ENCODE measurements at regions not wholly inside any gene's neighbourhood (a gene's known extent, or its start where the extent isn't known, plus 50 kb on each side); places are given as distances from the start of the nearest gene placed in this dataset.
A peak's percentile ranks its signal among the peaks of the same experiment; 100 is the strongest.

DNA sequence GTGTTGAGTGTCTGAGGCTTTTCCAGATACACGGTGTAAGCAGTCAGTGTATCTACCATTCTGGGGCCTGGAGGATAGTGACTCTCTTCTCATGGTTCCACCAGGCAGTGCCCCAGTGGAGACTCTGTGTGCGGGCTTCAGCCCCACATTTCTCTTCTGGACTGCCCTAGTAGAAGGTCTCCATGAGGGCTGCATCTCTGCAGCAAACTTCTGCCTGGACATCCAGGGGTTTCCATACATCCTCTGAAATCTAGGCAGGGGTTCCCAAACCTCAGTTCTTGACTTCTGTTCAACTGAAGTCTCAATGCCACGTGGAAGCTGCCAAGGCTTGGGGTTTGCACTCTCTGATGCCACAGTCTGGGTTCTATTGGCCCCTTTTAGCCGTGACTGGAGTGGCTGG is 256.6 kb upstream of the ITGA1 start:
- Histone ChIP-seq H3K36me3 (ENCODE audit: control insufficient read depth, insufficient read depth, low read length) (no peaks in the 10 kb centered on the region), H3K4me3 (ENCODE audit: low read length) (no peak overlapping the region), H3K27me3 (ENCODE audit: control insufficient read depth, insufficient read depth, low read length) (no peaks in the 10 kb centered on the region), H3K9me3 (replicated peaks; ENCODE audit: control insufficient read depth, low read depth, low read length) (peaks cover 11% of the 10 kb centered on the region), H3K27ac (ENCODE audit: low read length) (no peak overlapping the region), H3K4me1 (ENCODE audit: control insufficient read depth, insufficient read depth, low read length) (no peaks in the 10 kb centered on the region)
- 75% methylated on average over 2 of the region's 4 CpGs for WGBS (ENCODE audit: insufficient coverage)
- no peak for DNase-seq

DNA sequence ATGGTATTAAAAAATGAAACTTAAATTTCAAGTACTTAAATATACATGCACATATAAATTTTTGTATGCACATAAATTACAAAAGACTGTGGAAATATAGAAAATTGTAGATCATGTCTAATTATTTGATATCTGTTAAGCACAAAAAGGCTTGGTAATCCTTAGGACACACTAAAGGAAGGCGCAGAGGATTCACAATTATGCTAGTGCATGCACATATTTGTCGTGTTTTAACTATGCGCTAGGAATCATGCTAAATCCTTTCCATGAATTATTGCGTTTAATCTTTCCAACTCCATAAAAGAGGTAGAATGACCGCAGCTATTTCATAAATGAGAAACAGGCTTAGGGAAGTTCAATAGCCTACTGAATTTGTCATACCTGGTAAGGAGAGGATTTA is 244.1 kb upstream of the ITGA1 start:
- no peak overlapping the region for H3K4me3 ChIP-seq (ENCODE audit: low read length)
- 59% methylated on average over 2 of the region's 5 CpGs for WGBS (ENCODE audit: insufficient coverage)
- H3K4me1 ChIP-seq (ENCODE audit: control insufficient read depth, insufficient read depth, low read length): no peaks in the 10 kb centered on the region
- peaks cover 4% of the 10 kb centered on the region for H3K9me3 ChIP-seq (replicated peaks; ENCODE audit: control insufficient read depth, low read depth, low read length)
- no peak overlapping the region for H3K27ac ChIP-seq (ENCODE audit: low read length)
- no peak for DNase-seq
- no peaks in the 10 kb centered on the region for H3K36me3 ChIP-seq (ENCODE audit: control insufficient read depth, insufficient read depth, low read length)
- H3K27me3 ChIP-seq (ENCODE audit: control insufficient read depth, insufficient read depth, low read length): no peaks in the 10 kb centered on the region

DNA sequence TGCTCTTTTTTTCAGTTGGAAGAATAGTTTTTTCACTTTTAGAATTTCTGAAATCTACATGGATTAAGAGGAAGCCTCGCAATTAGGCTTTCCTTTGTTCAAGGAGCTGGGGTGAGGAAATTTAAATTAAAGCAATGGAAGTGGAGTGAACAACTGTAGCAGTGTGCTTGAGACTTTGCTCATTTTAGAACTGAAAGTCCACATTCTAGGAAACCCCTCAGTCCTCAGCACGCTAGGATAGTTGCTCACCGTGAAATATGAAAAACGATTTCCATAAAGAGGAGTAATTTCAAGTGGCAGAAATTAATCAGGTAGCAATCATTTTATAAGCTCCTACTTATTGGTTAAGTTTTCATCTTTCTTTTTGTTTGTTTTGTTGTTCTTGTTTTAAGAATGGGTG is 243.0 kb upstream of the ITGA1 start:
- H3K4me1 ChIP-seq (ENCODE audit: control insufficient read depth, insufficient read depth, low read length): no peaks in the 10 kb centered on the region
- H3K27ac ChIP-seq (ENCODE audit: low read length): no peak overlapping the region
- no CpG with 5 or more reads among the region's 4 CpGs for WGBS (ENCODE audit: insufficient coverage)
- H3K9me3 ChIP-seq (replicated peaks; ENCODE audit: control insufficient read depth, low read depth, low read length): peaks cover 4% of the 10 kb centered on the region
- H3K4me3 ChIP-seq (ENCODE audit: low read length): no peak overlapping the region
- H3K36me3 ChIP-seq (ENCODE audit: control insufficient read depth, insufficient read depth, low read length): no peaks in the 10 kb centered on the region
- no peak for DNase-seq
- no peaks in the 10 kb centered on the region for H3K27me3 ChIP-seq (ENCODE audit: control insufficient read depth, insufficient read depth, low read length)

DNA sequence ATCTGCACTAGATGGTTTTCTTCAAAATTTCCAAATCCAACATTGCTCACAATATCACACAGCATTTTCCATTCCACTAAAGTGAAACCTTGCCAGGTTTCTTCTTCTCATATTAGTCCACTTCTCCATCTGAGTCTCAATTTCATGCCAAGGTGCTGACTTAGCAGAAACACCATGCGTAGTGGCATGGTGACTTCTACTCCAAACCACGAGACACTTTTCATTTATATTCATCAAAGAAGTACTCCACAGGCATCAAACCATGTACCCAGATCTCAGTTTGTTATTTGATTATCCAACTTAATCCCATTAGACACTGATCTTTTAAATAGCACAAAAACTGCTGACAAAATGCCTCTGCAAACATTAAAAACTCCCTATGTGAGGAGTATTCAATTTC is 233.4 kb upstream of the ITGA1 start:
- Histone ChIP-seq H3K9me3 (replicated peaks; ENCODE audit: control insufficient read depth, low read depth, low read length) (no peaks in the 10 kb centered on the region), H3K27ac (ENCODE audit: low read length) (no peak overlapping the region), H3K4me1 (ENCODE audit: control insufficient read depth, insufficient read depth, low read length) (no peaks in the 10 kb centered on the region), H3K4me3 (ENCODE audit: low read length) (no peak overlapping the region), H3K27me3 (ENCODE audit: control insufficient read depth, insufficient read depth, low read length) (no peaks in the 10 kb centered on the region), H3K36me3 (ENCODE audit: control insufficient read depth, insufficient read depth, low read length) (no peaks in the 10 kb centered on the region)
- 73% methylated on average over 2 of the region's 2 CpGs for WGBS (ENCODE audit: insufficient coverage)
- DNase-seq: peak; percentile 8

DNA sequence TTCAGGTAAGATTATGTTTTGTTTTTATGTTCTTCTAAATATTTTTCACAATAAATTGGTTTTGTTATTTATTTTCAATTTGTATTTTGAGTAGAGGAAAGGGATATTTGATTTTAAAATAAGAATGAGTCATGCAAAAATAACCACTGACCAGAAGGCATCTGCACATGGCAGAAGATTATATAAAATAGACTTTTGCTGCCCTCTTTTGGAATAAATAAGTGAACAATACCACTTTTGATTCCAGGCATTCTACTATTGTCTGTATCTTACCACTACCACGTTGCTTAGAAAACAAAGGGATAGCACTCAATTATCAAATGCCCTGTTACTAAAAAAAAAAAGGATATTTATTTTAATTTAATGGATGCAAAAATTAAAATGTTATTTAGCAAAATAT is 227.3 kb upstream of the ITGA1 start:
- Histone ChIP-seq H3K9me3 (replicated peaks; ENCODE audit: control insufficient read depth, low read depth, low read length) (no peaks in the 10 kb centered on the region), H3K36me3 (ENCODE audit: control insufficient read depth, insufficient read depth, low read length) (no peaks in the 10 kb centered on the region), H3K4me3 (ENCODE audit: low read length) (no peak overlapping the region), H3K27me3 (ENCODE audit: control insufficient read depth, insufficient read depth, low read length) (no peaks in the 10 kb centered on the region), H3K27ac (ENCODE audit: low read length) (no peak overlapping the region), H3K4me1 (ENCODE audit: control insufficient read depth, insufficient read depth, low read length) (no peaks in the 10 kb centered on the region)
- no CpG with 5 or more reads among the region's 1 CpG for WGBS (ENCODE audit: insufficient coverage)
- DNase-seq: peak; percentile 2

DNA sequence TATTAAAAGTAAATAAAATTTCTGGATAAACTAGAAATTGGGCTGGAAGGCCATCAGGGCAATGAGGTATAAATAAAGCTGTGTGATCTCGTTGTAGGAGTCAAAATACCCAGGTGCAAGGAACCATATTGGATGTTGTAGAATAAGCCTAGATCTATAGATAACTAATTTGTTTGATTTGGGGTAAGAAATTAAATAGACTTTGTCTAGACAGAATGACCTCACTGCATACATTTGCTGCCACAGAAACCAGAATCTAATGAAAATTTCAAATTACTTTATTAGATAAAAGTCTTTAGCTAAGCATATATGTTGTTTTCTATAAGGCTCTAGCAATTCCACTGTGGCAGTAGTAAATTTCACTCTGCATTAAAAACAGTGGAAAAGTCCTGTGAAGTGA is 225.2 kb upstream of the ITGA1 start:
- no peaks in the 10 kb centered on the region for H3K4me1 ChIP-seq (ENCODE audit: control insufficient read depth, insufficient read depth, low read length)
- no peaks in the 10 kb centered on the region for H3K27me3 ChIP-seq (ENCODE audit: control insufficient read depth, insufficient read depth, low read length)
- no peak for DNase-seq
- H3K4me3 ChIP-seq (ENCODE audit: low read length): no peak overlapping the region
- no peaks in the 10 kb centered on the region for H3K36me3 ChIP-seq (ENCODE audit: control insufficient read depth, insufficient read depth, low read length)
- 60% methylated on average over 1 of the region's 1 CpG for WGBS (ENCODE audit: insufficient coverage)
- no peaks in the 10 kb centered on the region for H3K9me3 ChIP-seq (replicated peaks; ENCODE audit: control insufficient read depth, low read depth, low read length)
- H3K27ac ChIP-seq (ENCODE audit: low read length): no peak overlapping the region

DNA sequence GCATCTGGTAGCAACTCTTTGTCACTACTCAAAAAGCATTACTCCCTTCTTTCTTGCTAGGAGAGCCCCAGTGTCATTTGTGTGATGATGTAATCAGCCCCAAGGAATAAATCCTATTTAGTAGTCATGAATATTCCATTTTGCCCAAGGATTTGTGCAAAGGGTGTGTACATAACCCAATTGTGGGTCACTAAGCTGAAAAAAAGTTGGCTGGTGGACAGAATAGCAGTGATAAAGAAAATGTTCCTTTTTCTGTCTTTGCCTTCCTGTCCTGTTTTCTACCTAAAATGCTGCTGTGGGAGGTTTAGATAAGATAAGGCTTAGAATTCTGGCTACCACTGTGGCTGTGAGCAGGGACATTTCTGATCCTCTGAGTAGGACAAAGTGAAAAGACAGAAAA is 223.1 kb upstream of the ITGA1 start:
- Histone ChIP-seq H3K4me3 (ENCODE audit: low read length) (no peak overlapping the region), H3K27me3 (ENCODE audit: control insufficient read depth, insufficient read depth, low read length) (no peaks in the 10 kb centered on the region), H3K4me1 (ENCODE audit: control insufficient read depth, insufficient read depth, low read length) (no peaks in the 10 kb centered on the region), H3K9me3 (replicated peaks; ENCODE audit: control insufficient read depth, low read depth, low read length) (no peaks in the 10 kb centered on the region), H3K36me3 (ENCODE audit: control insufficient read depth, insufficient read depth, low read length) (no peaks in the 10 kb centered on the region), H3K27ac (ENCODE audit: low read length) (no peak overlapping the region)
- DNase-seq: no peak

DNA sequence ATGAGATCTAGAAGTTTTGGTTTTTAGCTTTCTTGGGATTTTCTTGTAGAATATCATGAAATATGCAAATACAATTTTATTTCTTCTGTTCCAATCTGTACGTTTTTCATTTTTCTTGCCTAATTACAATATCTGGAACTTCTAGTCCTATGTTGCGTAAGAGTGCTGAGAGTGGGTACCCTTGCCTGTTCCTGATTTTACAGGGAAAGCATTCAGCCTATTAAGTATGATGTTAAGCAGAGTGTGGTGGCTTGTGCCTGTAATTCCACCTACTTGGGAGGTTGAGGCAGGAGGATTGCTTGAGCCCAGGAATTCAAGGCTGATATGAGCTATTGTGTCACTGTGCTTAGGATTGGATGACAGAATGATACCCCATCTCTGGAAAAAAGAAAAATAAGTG is 210.2 kb upstream of the ITGA1 start:
- H3K36me3 ChIP-seq (ENCODE audit: control insufficient read depth, insufficient read depth, low read length): no peaks in the 10 kb centered on the region
- no peak for DNase-seq
- no peaks in the 10 kb centered on the region for H3K27me3 ChIP-seq (ENCODE audit: control insufficient read depth, insufficient read depth, low read length)
- H3K27ac ChIP-seq (ENCODE audit: low read length): no peak overlapping the region
- no peaks in the 10 kb centered on the region for H3K4me1 ChIP-seq (ENCODE audit: control insufficient read depth, insufficient read depth, low read length)
- 100% methylated on average over 1 of the region's 2 CpGs for WGBS (ENCODE audit: insufficient coverage)
- no peak overlapping the region for H3K4me3 ChIP-seq (ENCODE audit: low read length)
- H3K9me3 ChIP-seq (replicated peaks; ENCODE audit: control insufficient read depth, low read depth, low read length): no peaks in the 10 kb centered on the region

DNA sequence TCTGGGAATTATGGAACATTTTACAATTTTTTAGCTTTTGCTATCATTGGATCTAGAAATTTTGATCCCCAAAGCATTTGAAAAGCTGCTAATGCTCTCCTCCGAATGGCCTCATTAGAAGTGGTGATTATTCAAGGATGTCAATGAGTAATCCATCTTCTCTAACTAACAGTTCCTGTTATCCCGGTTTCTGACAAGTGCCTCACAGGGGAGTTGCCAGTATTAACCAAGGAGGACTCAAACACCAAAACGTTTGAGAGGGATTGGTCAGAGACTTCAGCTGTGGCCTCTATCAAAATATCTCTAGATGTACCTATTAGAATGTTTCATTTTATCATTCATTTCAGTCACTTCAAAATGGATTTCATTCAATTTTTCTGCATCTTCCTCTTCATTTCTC is 208.3 kb upstream of the ITGA1 start:
- H3K4me1 ChIP-seq (ENCODE audit: control insufficient read depth, insufficient read depth, low read length): no peaks in the 10 kb centered on the region
- H3K4me3 ChIP-seq (ENCODE audit: low read length): no peak overlapping the region
- H3K27ac ChIP-seq (ENCODE audit: low read length): no peak overlapping the region
- no peak for DNase-seq
- WGBS (ENCODE audit: insufficient coverage): no CpG with 5 or more reads among the region's 3 CpGs
- H3K9me3 ChIP-seq (replicated peaks; ENCODE audit: control insufficient read depth, low read depth, low read length): peaks cover 2% of the 10 kb centered on the region
- no peaks in the 10 kb centered on the region for H3K36me3 ChIP-seq (ENCODE audit: control insufficient read depth, insufficient read depth, low read length)
- no peaks in the 10 kb centered on the region for H3K27me3 ChIP-seq (ENCODE audit: control insufficient read depth, insufficient read depth, low read length)

DNA sequence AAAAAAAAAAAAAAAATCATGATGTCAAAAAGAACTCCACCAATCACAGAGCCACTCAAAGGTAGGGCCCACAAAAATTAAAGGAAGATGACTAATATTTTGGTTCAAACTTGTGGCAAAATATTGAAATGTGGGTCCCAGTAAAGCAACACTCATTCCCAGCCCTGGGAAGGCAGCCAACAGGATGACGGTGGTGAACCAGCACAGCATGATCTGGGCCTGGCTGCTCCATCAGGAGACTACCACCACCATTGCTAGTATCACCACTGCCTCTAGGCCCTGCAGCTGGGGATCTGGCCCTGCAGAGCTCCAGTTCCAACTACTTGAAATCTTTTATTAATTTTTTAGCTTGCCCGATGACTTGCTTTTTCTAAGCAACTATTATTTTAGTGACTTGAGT is 206.8 kb upstream of the ITGA1 start:
- WGBS (ENCODE audit: insufficient coverage): 40% methylated on average over 1 of the region's 2 CpGs
- H3K4me1 ChIP-seq (ENCODE audit: control insufficient read depth, insufficient read depth, low read length): no peaks in the 10 kb centered on the region
- no peaks in the 10 kb centered on the region for H3K27me3 ChIP-seq (ENCODE audit: control insufficient read depth, insufficient read depth, low read length)
- H3K36me3 ChIP-seq (ENCODE audit: control insufficient read depth, insufficient read depth, low read length): no peaks in the 10 kb centered on the region
- H3K4me3 ChIP-seq (ENCODE audit: low read length): no peak overlapping the region
- DNase-seq: no peak
- no peak overlapping the region for H3K27ac ChIP-seq (ENCODE audit: low read length)
- H3K9me3 ChIP-seq (replicated peaks; ENCODE audit: control insufficient read depth, low read depth, low read length): peaks cover 2% of the 10 kb centered on the region

DNA sequence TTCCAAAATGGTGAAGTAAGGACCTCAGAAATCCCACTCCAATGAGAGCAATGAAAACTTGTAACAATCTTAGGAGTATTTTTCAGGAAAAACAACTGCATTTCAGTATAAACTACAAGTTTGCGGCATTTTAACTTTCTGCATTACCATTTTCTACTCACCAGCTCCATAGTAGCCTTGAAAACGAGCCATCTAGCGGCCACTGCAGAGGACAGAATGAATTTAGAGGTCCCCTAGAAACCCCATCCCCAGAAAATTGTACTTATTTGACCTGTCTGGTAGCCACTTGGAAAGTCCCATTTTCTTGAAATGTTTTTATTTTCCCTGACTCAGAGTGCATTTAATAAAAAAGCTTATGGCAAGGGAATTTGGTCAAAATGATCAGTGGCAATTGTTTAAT is 205.4 kb upstream of the ITGA1 start:
- Histone ChIP-seq H3K4me1 (ENCODE audit: control insufficient read depth, insufficient read depth, low read length) (no peaks in the 10 kb centered on the region), H3K4me3 (ENCODE audit: low read length) (no peak overlapping the region), H3K9me3 (replicated peaks; ENCODE audit: control insufficient read depth, low read depth, low read length) (peaks cover 2% of the 10 kb centered on the region), H3K36me3 (ENCODE audit: control insufficient read depth, insufficient read depth, low read length) (no peaks in the 10 kb centered on the region), H3K27me3 (ENCODE audit: control insufficient read depth, insufficient read depth, low read length) (no peaks in the 10 kb centered on the region), H3K27ac (ENCODE audit: low read length) (no peak overlapping the region)
- 69% methylated on average over 3 of the region's 3 CpGs for WGBS (ENCODE audit: insufficient coverage)
- no peak for DNase-seq

All from muscle of leg (tissue), 3 donors.